GM23248 (cell line): ENCODE measurements at regions not wholly inside any gene's neighbourhood (a gene's known extent, or its start where the extent isn't known, plus 50 kb on each side); places are given as distances from the start of the nearest gene placed in this dataset.

Experiments used
- EZH2 ChIP-seq: fragments of 200-600 bp; sonication (generic); IDR thresholded peaks from 2 replicates; pipeline ENCODE4 v1.6.1; 2018; ENCODE audit warnings: antibody characterized with exemption, mild to moderate bottlenecking; ENCODE audit not compliant: insufficient read depth, poor library complexity, severe bottlenecking
- EZH2phosphoT487 ChIP-seq: fragments of 200-600 bp; sonication (generic); IDR thresholded peaks from 2 replicates; pipeline ENCODE4 v1.6.1; 2018; ENCODE audit warnings: antibody characterized with exemption, moderate library complexity, mild to moderate bottlenecking, low read depth; ENCODE audit not compliant: insufficient read depth

- TF ChIP-seq EZH2: no peak
- no peak for TF ChIP-seq EZH2phosphoT487
Observed at GRCh38 chr5:138629392-138629791, 54.2 kb upstream of the HSPA9 start.
